CD4-positive, alpha-beta T cell (primary cell): ENCODE measurements at regions not wholly inside any gene's neighbourhood (a gene's known extent, or its start where the extent isn't known, plus 50 kb on each side); places are given as distances from the start of the nearest gene placed in this dataset.

Experiments
- ATAC-seq: fragments of 200-7000 bp; cut with Tn5 transposase; one replicate; pipeline ENCODE4 v1.10.0; 2022; ENCODE audit warnings: mild to moderate bottlenecking; ENCODE audit not compliant: poor library complexity
- CTCF ChIA-PET: fragments of 350-600 bp; sonication (Branson Sonifier 250); formaldehyde crosslinking; loops from one replicate; lab custom pipeline; 2021; ENCODE audit warnings: antibody characterized with exemption, inconsistent platforms; lab: Charles Lee
- POLR2A ChIA-PET: fragments of 350-600 bp; sonication (Branson Sonifier 250); formaldehyde crosslinking; loops from one replicate; lab custom pipeline; 2021; ENCODE audit warnings: antibody characterized with exemption, inconsistent platforms; lab: Charles Lee
- DNase-seq, 14 experiments: peaks; one replicate each; pipeline ENCODE4 v3.0.0-alpha.2; 2013 to 2020; ENCODE audit warnings: mixed read lengths in 2 of 14
- H3K27ac ChIP-seq, 2 donors: one replicate each; pipeline versions ENCODE4 v1.5.1 to v1.7.0; 2013; ENCODE audit warnings: low read length in 2 of 2, low read depth in 1 of 2, mild to moderate bottlenecking in 1 of 2
- H3K27me3 ChIP-seq, 2 experiments: 1 replicate in 1 of 2; 2 replicates in 1 of 2; pipeline versions ENCODE4 v1.6.1 to v1.7.0; 2013; ENCODE audit warnings: low read length in 2 of 2, control low read depth in 1 of 2, mild to moderate bottlenecking in 1 of 2, moderate library complexity in 1 of 2; ENCODE audit not compliant: insufficient read depth in 2 of 2, control insufficient read depth in 1 of 2
- H3K36me3 ChIP-seq: one replicate; pipeline ENCODE4 v1.6.1; 2013; ENCODE audit warnings: low read length, control low read depth; ENCODE audit not compliant: insufficient read depth
- H3K4me1 ChIP-seq: one replicate; pipeline ENCODE4 v1.6.1; 2013; ENCODE audit warnings: low read length, control low read depth; ENCODE audit not compliant: insufficient read depth
- H3K4me3 ChIP-seq: one replicate; pipeline ENCODE4 v1.5.1; 2013; ENCODE audit warnings: mild to moderate bottlenecking, low read length, moderate library complexity
- H3K9me3 ChIP-seq, 2 experiments: 1 replicate in 1 of 2; 2 replicates in 1 of 2; pipeline versions ENCODE4 v1.6.1 to v1.7.0; 2013; ENCODE audit warnings: low read length in 2 of 2, mild to moderate bottlenecking in 2 of 2, control low read depth in 1 of 2, moderate library complexity in 1 of 2; ENCODE audit not compliant: control insufficient read depth in 1 of 2, insufficient read depth in 1 of 2
- H3K27ac Mint-ChIP-seq: one replicate; pipeline ENCODE4 v1.8.0; 2020; ENCODE audit warnings: mixed read lengths
- H3K27me3 Mint-ChIP-seq: one replicate; pipeline ENCODE4 v1.8.0; 2021; ENCODE audit warnings: mixed read lengths
- H3K36me3 Mint-ChIP-seq: one replicate; pipeline ENCODE4 v1.8.0; 2021; ENCODE audit warnings: low read depth, mixed read lengths
- H3K4me1 Mint-ChIP-seq: one replicate; pipeline ENCODE4 v1.8.0; 2021; ENCODE audit warnings: low read depth, mixed read lengths
- H3K4me3 Mint-ChIP-seq: one replicate; pipeline ENCODE4 v1.8.0; 2020; ENCODE audit warnings: mild to moderate bottlenecking, mixed read lengths
- H3K9me3 Mint-ChIP-seq: one replicate; pipeline ENCODE4 v1.8.0; 2020; ENCODE audit warnings: mixed read lengths
- intact Hi-C, 2 experiments: fragments of 100-400 bp; cut with DNase I in 1 of 2; cut with micrococcal nuclease in 1 of 2; formaldehyde crosslinking; loops; one replicate each; pipeline versions ENCODE4 v1.15.1 to v1.9.0; 2023 to 2025; cut with DNase I, micrococcal nuclease
- TF ChIP-seq, protein P1 (sequence below): fragments of 200-600 bp; IDR thresholded peaks from one replicate; pipeline ENCODE4 v1.8.0; 2022; ENCODE audit warnings: antibody characterized with exemption, mild to moderate bottlenecking

DNA sequence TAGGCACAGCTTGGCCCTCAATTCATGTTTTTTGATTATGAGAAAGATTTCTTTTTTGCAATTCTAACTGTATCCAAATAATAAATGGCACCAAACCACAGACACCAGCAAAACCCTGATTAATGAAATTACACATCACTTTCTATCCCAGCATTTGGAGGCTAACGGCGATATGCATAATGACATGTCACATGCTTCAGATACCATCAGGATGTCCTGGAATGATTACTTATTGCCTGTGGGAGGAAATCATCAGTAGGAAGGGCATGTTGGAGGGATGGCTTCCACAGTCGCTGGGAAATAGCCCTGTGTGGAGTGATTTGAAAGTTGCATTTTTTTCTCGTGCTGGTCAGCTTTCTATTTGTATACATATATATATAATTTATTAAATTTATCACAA is 121.7 kb downstream of the CMPK2 start:
- H3K27me3 ChIP-seq = no peaks in the 10 kb centered on the region
- Mint-ChIP-seq H3K36me3 (no peaks in the 10 kb centered on the region), H3K27ac (no peak overlapping the region), H3K27me3 (peaks cover 47% of the 10 kb centered on the region), H3K9me3 (no peaks in the 10 kb centered on the region), H3K4me1 (no peaks in the 10 kb centered on the region), H3K4me3 (no peak overlapping the region)
- no peak for DNase-seq
- TF ChIP-seq, protein P1, sequence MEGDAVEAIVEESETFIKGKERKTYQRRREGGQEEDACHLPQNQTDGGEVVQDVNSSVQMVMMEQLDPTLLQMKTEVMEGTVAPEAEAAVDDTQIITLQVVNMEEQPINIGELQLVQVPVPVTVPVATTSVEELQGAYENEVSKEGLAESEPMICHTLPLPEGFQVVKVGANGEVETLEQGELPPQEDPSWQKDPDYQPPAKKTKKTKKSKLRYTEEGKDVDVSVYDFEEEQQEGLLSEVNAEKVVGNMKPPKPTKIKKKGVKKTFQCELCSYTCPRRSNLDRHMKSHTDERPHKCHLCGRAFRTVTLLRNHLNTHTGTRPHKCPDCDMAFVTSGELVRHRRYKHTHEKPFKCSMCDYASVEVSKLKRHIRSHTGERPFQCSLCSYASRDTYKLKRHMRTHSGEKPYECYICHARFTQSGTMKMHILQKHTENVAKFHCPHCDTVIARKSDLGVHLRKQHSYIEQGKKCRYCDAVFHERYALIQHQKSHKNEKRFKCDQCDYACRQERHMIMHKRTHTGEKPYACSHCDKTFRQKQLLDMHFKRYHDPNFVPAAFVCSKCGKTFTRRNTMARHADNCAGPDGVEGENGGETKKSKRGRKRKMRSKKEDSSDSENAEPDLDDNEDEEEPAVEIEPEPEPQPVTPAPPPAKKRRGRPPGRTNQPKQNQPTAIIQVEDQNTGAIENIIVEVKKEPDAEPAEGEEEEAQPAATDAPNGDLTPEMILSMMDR = no peak
- H3K9me3 ChIP-seq = no peaks in the 10 kb centered on the region
- intact Hi-C loops = no loop called here
- no peak overlapping the region for H3K27ac ChIP-seq
- CTCF ChIA-PET = interaction anchor here (1.0 kb wide), 1 partner anchor 9 kb away, joined by 3 read pairs; no protein-coding TSS in a partner anchor
- H3K4me3 ChIP-seq = no peak overlapping the region
- H3K36me3 ChIP-seq = no peaks in the 10 kb centered on the region
- no peaks in the 10 kb centered on the region for H3K4me1 ChIP-seq
- POLR2A ChIA-PET = no interaction called here
- no peak for ATAC-seq

DNA sequence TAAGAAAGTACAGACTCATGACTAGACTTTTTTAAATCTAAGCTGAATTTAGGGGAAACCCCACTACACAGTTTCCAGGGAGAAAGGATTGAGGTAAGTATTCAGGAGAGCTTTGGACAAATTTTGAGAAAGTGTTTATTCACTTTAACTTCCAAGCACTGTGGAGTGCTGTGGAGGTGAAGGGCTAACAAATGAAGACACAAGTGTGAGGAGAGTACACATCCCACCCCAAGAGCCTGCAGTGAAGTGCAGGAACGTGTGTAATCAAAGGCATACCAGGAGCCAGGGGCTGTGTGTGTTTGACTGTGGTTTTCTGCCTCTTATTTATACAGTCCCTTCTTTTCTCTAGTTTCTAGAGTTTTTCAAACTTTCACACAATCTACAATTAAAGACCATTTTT is 118.3 kb downstream of the CMPK2 start:
- H3K27me3 ChIP-seq = peaks cover 4 to 9% of the 10 kb centered on the region in 2 experiments
- H3K36me3 ChIP-seq = no peaks in the 10 kb centered on the region
- H3K4me3 ChIP-seq = no peak overlapping the region
- ChIA-PET POLR2A (no interaction called here), CTCF (no interaction called here)
- peaks cover 66% of the 10 kb centered on the region for H3K27me3 Mint-ChIP-seq
- no peaks in the 10 kb centered on the region for H3K4me1 ChIP-seq
- intact Hi-C loops = no loop called here
- H3K4me3 Mint-ChIP-seq = no peak overlapping the region
- ATAC-seq (no peak), DNase-seq (no peak)
- H3K27ac Mint-ChIP-seq = no peak overlapping the region
- H3K27ac ChIP-seq = no peak overlapping the region
- no peaks in the 10 kb centered on the region for H3K9me3 ChIP-seq
- TF ChIP-seq, protein P1 = no peak
- no peaks in the 10 kb centered on the region for H3K36me3 Mint-ChIP-seq
- H3K4me1 Mint-ChIP-seq = no peaks in the 10 kb centered on the region
- no peaks in the 10 kb centered on the region for H3K9me3 Mint-ChIP-seq

DNA sequence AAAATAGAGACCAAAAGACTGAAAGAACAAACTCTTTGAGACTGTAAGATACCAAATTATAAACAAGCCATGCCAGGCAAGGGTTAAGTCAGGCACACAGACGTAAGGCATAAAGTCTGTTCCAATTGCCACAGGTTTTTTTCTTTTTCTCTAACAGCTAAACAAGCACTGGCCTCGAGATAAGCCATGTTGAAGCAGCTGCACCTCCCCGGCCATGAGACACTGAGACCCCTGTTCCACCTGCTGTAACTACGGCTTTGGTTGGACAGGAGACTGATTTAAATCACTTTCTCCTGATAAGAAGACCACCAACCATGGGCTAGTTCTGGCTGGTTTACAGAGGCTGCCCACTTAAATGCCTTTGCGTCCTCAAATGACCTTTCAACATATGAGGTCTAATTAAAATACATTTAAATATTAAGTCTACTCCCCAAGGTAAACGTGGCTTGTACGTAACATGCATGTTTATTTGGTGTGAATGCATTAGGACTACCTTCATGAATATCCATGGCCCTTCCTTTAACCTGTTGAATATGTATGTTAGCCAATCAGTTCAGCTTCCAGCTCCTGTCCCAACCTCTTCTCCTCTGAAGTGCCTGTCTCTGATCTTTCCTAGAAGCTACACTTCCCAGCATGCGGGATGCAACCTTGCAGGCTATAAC is 117.2 kb downstream of the CMPK2 start:
- H3K36me3 ChIP-seq = no peaks in the 10 kb centered on the region
- DNase-seq (no peak), ATAC-seq (no peak)
- Mint-ChIP-seq H3K4me1 (no peaks in the 10 kb centered on the region), H3K27me3 (peaks cover 66% of the 10 kb centered on the region), H3K9me3 (no peaks in the 10 kb centered on the region), H3K27ac (no peak overlapping the region), H3K4me3 (no peak overlapping the region), H3K36me3 (no peaks in the 10 kb centered on the region)
- H3K9me3 ChIP-seq = no peaks in the 10 kb centered on the region
- ChIA-PET POLR2A (no interaction called here), CTCF (interaction anchor here (1.2 kb wide), 1 partner anchor 22 kb away, joined by 3 read pairs; no protein-coding TSS in a partner anchor)
- TF ChIP-seq, protein P1 = no peak
- H3K4me1 ChIP-seq = no peaks in the 10 kb centered on the region
- H3K4me3 ChIP-seq = no peak overlapping the region
- intact Hi-C loops = no loop called here
- peaks cover 9 to 10% of the 10 kb centered on the region in 2 experiments for H3K27me3 ChIP-seq
- H3K27ac ChIP-seq = no peak overlapping the region
